Upper lobe of right lung (tissue), 1 donor: ENCODE measurements at regions not wholly inside any gene's neighbourhood (a gene's known extent, or its start where the extent isn't known, plus 50 kb on each side); places are given as distances from the start of the nearest gene placed in this dataset.

Source experiments
- ATAC-seq: fragments of 200-7000 bp; cut with Tn5 transposase; one replicate; pipeline ENCODE4 v1.9.1; 2020; ENCODE audit warnings: mild to moderate bottlenecking, moderate library complexity
- DNase-seq: peaks from one replicate; pipeline ENCODE4 v3.0.0-alpha.2; 2020
- H3K27ac ChIP-seq: fragments of 200-600 bp; one replicate; pipeline ENCODE4 v1.8.0; 2022
- H3K27me3 ChIP-seq: fragments of 200-600 bp; one replicate; pipeline ENCODE4 v1.8.0; 2022; ENCODE audit warnings: mild to moderate bottlenecking
- H3K36me3 ChIP-seq: fragments of 200-600 bp; one replicate; pipeline ENCODE4 v1.8.0; 2022
- H3K4me1 ChIP-seq: fragments of 200-600 bp; one replicate; pipeline ENCODE4 v1.8.0; 2022
- H3K4me3 ChIP-seq: fragments of 200-600 bp; one replicate; pipeline ENCODE4 v1.8.0; 2022; ENCODE audit warnings: mild to moderate bottlenecking
- H3K9me3 ChIP-seq: fragments of 200-600 bp; one replicate; pipeline ENCODE4 v1.8.0; 2022
- intact Hi-C: fragments of 100-400 bp; cut with DNase I; formaldehyde crosslinking; loops from one replicate; pipeline ENCODE4 v1.11.0; 2022
- TF ChIP-seq, protein P1 (sequence below): fragments of 200-600 bp; IDR thresholded peaks from one replicate; pipeline ENCODE4 v1.8.0; 2022; ENCODE audit warnings: antibody characterized with exemption
- donor health status: DM: no; HTN: yes; CAD: no; lungs with severe emphysema.

GRCh38 chr13:62003452-62003851 is 587.8 kb upstream of the PCDH20 start:
- no peaks in the 10 kb centered on the region for H3K36me3 ChIP-seq
- H3K4me3 ChIP-seq: no peak overlapping the region
- no peaks in the 10 kb centered on the region for H3K9me3 ChIP-seq
- H3K27me3 ChIP-seq: no peaks in the 10 kb centered on the region
- ATAC-seq: no peak
- intact Hi-C loops: no loop called here
- DNase-seq: no peak
- H3K4me1 ChIP-seq: no peaks in the 10 kb centered on the region
- TF ChIP-seq, protein P1, sequence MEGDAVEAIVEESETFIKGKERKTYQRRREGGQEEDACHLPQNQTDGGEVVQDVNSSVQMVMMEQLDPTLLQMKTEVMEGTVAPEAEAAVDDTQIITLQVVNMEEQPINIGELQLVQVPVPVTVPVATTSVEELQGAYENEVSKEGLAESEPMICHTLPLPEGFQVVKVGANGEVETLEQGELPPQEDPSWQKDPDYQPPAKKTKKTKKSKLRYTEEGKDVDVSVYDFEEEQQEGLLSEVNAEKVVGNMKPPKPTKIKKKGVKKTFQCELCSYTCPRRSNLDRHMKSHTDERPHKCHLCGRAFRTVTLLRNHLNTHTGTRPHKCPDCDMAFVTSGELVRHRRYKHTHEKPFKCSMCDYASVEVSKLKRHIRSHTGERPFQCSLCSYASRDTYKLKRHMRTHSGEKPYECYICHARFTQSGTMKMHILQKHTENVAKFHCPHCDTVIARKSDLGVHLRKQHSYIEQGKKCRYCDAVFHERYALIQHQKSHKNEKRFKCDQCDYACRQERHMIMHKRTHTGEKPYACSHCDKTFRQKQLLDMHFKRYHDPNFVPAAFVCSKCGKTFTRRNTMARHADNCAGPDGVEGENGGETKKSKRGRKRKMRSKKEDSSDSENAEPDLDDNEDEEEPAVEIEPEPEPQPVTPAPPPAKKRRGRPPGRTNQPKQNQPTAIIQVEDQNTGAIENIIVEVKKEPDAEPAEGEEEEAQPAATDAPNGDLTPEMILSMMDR: no peak
- H3K27ac ChIP-seq: no peak overlapping the region

GRCh38 chr13:61994174-61994573 is 578.5 kb upstream of the PCDH20 start:
- DNase-seq (no peak), ATAC-seq (no peak)
- no peaks in the 10 kb centered on the region for H3K4me1 ChIP-seq
- no peak overlapping the region for H3K27ac ChIP-seq
- intact Hi-C loops: no loop called here
- TF ChIP-seq, protein P1: no peak
- H3K4me3 ChIP-seq: no peak overlapping the region
- H3K27me3 ChIP-seq: no peaks in the 10 kb centered on the region
- no peaks in the 10 kb centered on the region for H3K36me3 ChIP-seq
- no peaks in the 10 kb centered on the region for H3K9me3 ChIP-seq

DNA sequence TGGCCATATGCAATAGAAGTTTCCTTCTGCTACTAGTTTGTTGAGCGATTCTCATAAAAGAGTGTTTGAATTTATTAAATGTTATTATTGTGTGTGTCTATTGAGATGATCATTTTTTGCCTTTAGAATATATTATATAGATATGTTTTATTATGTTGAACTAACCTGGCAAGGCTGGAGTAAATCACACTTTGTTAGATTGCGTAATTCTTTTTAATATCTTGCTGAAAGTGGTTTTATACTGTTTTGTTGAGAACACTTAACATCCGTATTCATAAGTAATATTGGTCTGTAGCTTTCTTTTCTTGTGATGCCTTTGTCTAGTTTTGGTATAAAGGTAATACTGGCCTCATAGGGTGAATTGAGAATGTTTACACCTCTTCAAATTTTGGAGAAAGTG is 574.3 kb upstream of the PCDH20 start:
- intact Hi-C loops: no loop called here
- TF ChIP-seq, protein P1: no peak
- DNase-seq (no peak), ATAC-seq (no peak)
- Histone ChIP-seq H3K27me3 (no peaks in the 10 kb centered on the region), H3K27ac (no peak overlapping the region), H3K4me1 (no peaks in the 10 kb centered on the region), H3K9me3 (no peaks in the 10 kb centered on the region), H3K36me3 (no peaks in the 10 kb centered on the region), H3K4me3 (no peak overlapping the region)

GRCh38 chr13:61988810-61989209 is 573.2 kb upstream of the PCDH20 start:
- no peak for DNase-seq
- no peak for ATAC-seq
- H3K4me3 ChIP-seq: no peak overlapping the region
- no peaks in the 10 kb centered on the region for H3K27me3 ChIP-seq
- H3K4me1 ChIP-seq: no peaks in the 10 kb centered on the region
- H3K27ac ChIP-seq: no peak overlapping the region
- TF ChIP-seq, protein P1: no peak
- no peaks in the 10 kb centered on the region for H3K9me3 ChIP-seq
- no peaks in the 10 kb centered on the region for H3K36me3 ChIP-seq
- intact Hi-C loops: no loop called here

GRCh38 chr13:61975001-61975400 is 559.4 kb upstream of the PCDH20 start:
- H3K4me3 ChIP-seq: no peak overlapping the region
- no peaks in the 10 kb centered on the region for H3K27me3 ChIP-seq
- DNase-seq: no peak

DNA sequence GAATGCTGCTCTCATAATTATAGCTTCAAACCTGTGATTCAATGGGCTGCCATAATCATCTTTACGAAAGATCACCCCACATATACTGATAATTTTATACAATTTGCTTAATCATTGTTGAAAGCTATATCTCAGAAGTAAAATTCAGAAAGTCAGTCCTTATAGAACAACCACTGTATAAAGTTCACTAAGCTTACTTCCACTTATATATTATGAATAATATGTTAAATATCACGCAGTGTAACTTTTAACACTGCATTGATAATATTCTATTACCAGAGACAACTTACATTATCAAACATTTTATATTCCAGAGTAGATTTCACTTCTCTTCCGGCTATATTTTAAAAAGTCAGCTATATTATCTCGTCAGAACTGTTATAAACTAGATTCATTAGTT is 550.1 kb upstream of the PCDH20 start:
- H3K9me3 ChIP-seq: no peaks in the 10 kb centered on the region
- ATAC-seq (no peak), DNase-seq (no peak)
- TF ChIP-seq, protein P1: no peak
- no peaks in the 10 kb centered on the region for H3K4me1 ChIP-seq
- no peak overlapping the region for H3K27ac ChIP-seq
- H3K27me3 ChIP-seq: no peaks in the 10 kb centered on the region
- H3K36me3 ChIP-seq: no peaks in the 10 kb centered on the region
- H3K4me3 ChIP-seq: no peak overlapping the region
- intact Hi-C loops: no loop called here

More at GRCh38 chr13:61975001-61975400, 559.4 kb upstream of the PCDH20 start:
- no peaks in the 10 kb centered on the region for H3K36me3 ChIP-seq
- no peak for ATAC-seq
- H3K9me3 ChIP-seq: no peaks in the 10 kb centered on the region
- intact Hi-C loops: no loop called here
- no peak overlapping the region for H3K27ac ChIP-seq
- TF ChIP-seq, protein P1: no peak
- no peaks in the 10 kb centered on the region for H3K4me1 ChIP-seq
